HL-60 (cell line): ENCODE measurements at regions not wholly inside any gene's neighbourhood (a gene's known extent, or its start where the extent isn't known, plus 50 kb on each side); places are given as distances from the start of the nearest gene placed in this dataset.
A peak's percentile ranks its signal among the peaks of the same experiment; 100 is the strongest.

Experiments
- DNase-seq, 2 experiments: peaks; one replicate each; pipeline ENCODE4 v3.0.0-alpha.2; 2010 to 2020; ENCODE audit warnings: low read depth in 1 of 2, low spot score in 1 of 2
- H3K27ac ChIP-seq: fragments of 250-450 bp; sonication (Bioruptor Pico); replicated peaks from 2 replicates; pipeline ENCODE4 v1.5.1; 2020; ENCODE audit warnings: mild to moderate bottlenecking, moderate library complexity
- H3K27me3 ChIP-seq: fragments of 250-450 bp; sonication (Bioruptor Pico); 2 replicates; pipeline ENCODE4 v1.5.1; 2021; ENCODE audit warnings: mild to moderate bottlenecking, moderate library complexity; ENCODE audit not compliant: insufficient read depth, poor library complexity, severe bottlenecking
- H3K4me3 ChIP-seq: replicated peaks from 2 replicates; pipeline ENCODE4 v1.5.1; 2011; ENCODE audit warnings: mild to moderate bottlenecking, control low read depth, low read length; ENCODE audit not compliant: insufficient read depth
- GABPA ChIP-seq: IDR thresholded peaks from 2 replicates; pipeline ENCODE4 v1.6.1; 2012; ENCODE audit warnings: low read depth
- POLR2AphosphoS5 ChIP-seq: IDR thresholded peaks from 2 replicates; pipeline ENCODE4 v1.6.1; 2012; ENCODE audit warnings: low read depth
- SPI1 ChIP-seq: IDR thresholded peaks from 2 replicates; pipeline ENCODE4 v1.6.1; 2012; ENCODE audit warnings: low read depth, mild to moderate bottlenecking, borderline replicate concordance
- TF ChIP-seq, protein P1 (sequence below): IDR thresholded peaks from one replicate; pipeline ENCODE4 v1.5.1; 2011; ENCODE audit warnings: low read length, control low read depth, inconsistent platforms; ENCODE audit not compliant: insufficient read depth
- TF ChIP-seq, protein P2 (sequence below): IDR thresholded peaks from 2 replicates; pipeline ENCODE4 v1.6.1; 2012; ENCODE audit warnings: low read depth; ENCODE audit not compliant: insufficient replicate concordance

DNA sequence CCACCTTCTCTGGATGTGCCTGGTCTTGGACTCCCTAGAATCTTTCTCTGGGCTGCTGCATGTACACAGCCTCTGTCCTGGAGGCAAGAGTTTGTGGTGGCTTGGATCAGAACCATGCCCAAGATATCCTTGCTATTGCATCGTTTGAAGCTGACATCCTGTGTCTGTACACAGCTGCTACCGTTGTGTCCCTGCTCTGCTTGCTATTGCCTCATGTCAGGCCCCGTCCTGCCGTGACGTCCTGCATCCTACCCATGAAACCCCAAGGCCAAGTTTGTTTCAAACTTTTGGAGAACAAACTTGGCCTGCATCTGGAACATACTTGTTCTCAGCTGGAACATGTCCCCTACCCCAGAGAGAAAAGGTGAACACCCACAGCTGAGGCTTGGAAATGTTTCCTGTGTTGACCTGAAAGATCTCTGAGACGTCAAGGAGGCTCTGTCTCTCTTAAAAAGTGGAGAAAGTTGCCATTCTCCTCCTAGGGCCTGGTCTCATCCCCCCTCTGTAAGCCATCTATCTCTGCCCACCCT is 78.1 kb downstream of the HFE start:
- DNase-seq: no peak
- no peak overlapping the region for H3K4me3 ChIP-seq
- no peak for TF ChIP-seq POLR2AphosphoS5
- TF ChIP-seq SPI1: no peak
- TF ChIP-seq, protein P1, sequence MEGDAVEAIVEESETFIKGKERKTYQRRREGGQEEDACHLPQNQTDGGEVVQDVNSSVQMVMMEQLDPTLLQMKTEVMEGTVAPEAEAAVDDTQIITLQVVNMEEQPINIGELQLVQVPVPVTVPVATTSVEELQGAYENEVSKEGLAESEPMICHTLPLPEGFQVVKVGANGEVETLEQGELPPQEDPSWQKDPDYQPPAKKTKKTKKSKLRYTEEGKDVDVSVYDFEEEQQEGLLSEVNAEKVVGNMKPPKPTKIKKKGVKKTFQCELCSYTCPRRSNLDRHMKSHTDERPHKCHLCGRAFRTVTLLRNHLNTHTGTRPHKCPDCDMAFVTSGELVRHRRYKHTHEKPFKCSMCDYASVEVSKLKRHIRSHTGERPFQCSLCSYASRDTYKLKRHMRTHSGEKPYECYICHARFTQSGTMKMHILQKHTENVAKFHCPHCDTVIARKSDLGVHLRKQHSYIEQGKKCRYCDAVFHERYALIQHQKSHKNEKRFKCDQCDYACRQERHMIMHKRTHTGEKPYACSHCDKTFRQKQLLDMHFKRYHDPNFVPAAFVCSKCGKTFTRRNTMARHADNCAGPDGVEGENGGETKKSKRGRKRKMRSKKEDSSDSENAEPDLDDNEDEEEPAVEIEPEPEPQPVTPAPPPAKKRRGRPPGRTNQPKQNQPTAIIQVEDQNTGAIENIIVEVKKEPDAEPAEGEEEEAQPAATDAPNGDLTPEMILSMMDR: no peak
- TF ChIP-seq, protein P2, sequence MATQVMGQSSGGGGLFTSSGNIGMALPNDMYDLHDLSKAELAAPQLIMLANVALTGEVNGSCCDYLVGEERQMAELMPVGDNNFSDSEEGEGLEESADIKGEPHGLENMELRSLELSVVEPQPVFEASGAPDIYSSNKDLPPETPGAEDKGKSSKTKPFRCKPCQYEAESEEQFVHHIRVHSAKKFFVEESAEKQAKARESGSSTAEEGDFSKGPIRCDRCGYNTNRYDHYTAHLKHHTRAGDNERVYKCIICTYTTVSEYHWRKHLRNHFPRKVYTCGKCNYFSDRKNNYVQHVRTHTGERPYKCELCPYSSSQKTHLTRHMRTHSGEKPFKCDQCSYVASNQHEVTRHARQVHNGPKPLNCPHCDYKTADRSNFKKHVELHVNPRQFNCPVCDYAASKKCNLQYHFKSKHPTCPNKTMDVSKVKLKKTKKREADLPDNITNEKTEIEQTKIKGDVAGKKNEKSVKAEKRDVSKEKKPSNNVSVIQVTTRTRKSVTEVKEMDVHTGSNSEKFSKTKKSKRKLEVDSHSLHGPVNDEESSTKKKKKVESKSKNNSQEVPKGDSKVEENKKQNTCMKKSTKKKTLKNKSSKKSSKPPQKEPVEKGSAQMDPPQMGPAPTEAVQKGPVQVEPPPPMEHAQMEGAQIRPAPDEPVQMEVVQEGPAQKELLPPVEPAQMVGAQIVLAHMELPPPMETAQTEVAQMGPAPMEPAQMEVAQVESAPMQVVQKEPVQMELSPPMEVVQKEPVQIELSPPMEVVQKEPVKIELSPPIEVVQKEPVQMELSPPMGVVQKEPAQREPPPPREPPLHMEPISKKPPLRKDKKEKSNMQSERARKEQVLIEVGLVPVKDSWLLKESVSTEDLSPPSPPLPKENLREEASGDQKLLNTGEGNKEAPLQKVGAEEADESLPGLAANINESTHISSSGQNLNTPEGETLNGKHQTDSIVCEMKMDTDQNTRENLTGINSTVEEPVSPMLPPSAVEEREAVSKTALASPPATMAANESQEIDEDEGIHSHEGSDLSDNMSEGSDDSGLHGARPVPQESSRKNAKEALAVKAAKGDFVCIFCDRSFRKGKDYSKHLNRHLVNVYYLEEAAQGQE: no peak
- TF ChIP-seq GABPA: no peak
- H3K27me3 ChIP-seq: no peaks in the 10 kb centered on the region
- H3K27ac ChIP-seq: no peak overlapping the region

DNA sequence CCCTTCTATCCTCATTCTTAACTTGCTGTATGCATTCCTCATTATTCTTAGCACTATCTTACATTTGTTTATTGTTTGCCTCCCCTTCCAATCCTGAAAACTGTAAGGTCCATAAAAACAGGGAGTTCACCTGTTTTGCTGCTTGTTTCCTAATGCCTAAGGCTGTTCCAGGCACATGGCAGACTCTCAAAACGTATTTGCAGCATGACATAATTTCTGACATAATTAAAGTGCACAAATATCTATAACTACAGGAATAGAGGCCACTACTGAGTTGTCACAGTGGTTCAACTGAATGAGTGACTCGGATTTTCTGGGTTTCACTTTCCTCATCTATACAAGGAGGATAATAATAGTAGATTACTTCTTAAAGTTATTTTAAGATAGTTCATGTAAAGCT is 83.0 kb downstream of the HFE start:
- Histone ChIP-seq H3K27ac (peak overlapping the region; percentile 97), H3K4me3 (no peak overlapping the region), H3K27me3 (no peaks in the 10 kb centered on the region)
- no peak for TF ChIP-seq POLR2AphosphoS5
- TF ChIP-seq, protein P1: no peak
- TF ChIP-seq, protein P2: no peak
- TF ChIP-seq SPI1: no peak
- TF ChIP-seq GABPA: no peak
- no peak for DNase-seq

DNA sequence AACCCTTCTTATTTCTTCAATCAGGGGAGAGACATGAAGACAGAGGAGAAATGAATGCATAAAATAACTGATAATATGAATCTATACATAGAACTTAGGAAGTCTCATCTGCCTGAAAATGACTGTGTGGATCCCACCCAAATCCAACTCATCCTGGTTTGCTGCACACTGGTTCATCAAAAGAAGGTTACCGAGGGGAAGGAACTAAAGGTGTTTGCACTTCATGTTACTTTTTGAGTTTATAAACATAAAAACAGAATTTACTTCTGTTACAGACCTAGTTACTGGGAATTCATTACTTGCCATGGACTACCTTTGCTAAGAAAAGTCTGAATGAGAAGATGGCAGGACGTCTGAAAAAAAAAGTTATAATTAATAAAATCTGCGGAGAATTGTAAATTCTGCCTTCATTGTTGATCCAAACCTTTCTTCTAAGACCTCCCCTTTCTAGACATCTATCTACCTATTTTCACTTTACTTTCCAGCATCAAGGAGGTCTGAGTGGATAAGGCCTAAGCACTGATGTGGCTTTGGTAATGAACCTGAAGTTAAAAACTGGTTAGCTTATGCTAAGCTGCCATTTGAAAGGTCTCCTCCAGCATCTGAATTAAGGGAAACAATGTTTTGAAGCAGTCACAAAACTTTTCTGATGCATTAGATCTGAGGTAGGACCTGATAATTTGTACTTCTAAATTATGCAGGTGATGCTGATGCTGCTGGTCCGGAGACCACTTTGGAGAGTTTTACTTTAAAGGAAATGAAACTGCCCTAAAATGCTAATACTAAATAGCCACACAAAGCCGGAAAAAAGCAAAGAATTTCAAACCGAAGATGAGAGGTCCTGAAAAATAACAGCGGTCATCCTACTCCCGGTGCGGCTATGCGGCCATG is 84.0 kb downstream of the HFE start:
- H3K27me3 ChIP-seq: no peaks in the 10 kb centered on the region
- peak overlapping the region; percentile 97 for H3K27ac ChIP-seq
- H3K4me3 ChIP-seq: peak overlapping the region; percentile 62
- no peak for TF ChIP-seq POLR2AphosphoS5
- TF ChIP-seq, protein P2: no peak
- no peak for TF ChIP-seq GABPA
- TF ChIP-seq, protein P1: no peak
- TF ChIP-seq SPI1: no peak
- DNase-seq: no peak
